Osteoblast (primary cell): ENCODE measurements at regions not wholly inside any gene's neighbourhood (a gene's known extent, or its start where the extent isn't known, plus 50 kb on each side); places are given as distances from the start of the nearest gene placed in this dataset.

Experiments used
- DNase-seq: peaks from one replicate; pipeline ENCODE4 v3.0.0; 2011; ENCODE audit warnings: low spot score, mixed read lengths; ENCODE audit not compliant: insufficient read length; ENCODE audit errors: missing footprints
- H2AFZ ChIP-seq: 2 replicates; pipeline ENCODE4 v1.6.0; 2011; ENCODE audit warnings: mild to moderate bottlenecking, low read length
- H3K27ac ChIP-seq: 2 replicates; pipeline ENCODE4 v1.5.1; 2011; ENCODE audit warnings: mild to moderate bottlenecking, low read depth, low read length, moderate library complexity
- H3K27me3 ChIP-seq: 2 replicates; pipeline ENCODE4 v1.6.0; 2012; ENCODE audit warnings: mild to moderate bottlenecking, control low read depth, inconsistent platforms, low read length, moderate library complexity; ENCODE audit not compliant: insufficient read depth
- H3K36me3 ChIP-seq: 2 replicates; pipeline ENCODE4 v1.5.1; 2011; ENCODE audit warnings: mild to moderate bottlenecking, low read length, control low read depth, moderate library complexity; ENCODE audit not compliant: insufficient read depth
- H3K4me1 ChIP-seq: 2 replicates; pipeline ENCODE4 v1.5.1; 2011; ENCODE audit warnings: mild to moderate bottlenecking, low read length, control low read depth, moderate library complexity; ENCODE audit not compliant: insufficient read depth
- H3K4me2 ChIP-seq: 2 replicates; pipeline ENCODE4 v1.6.0; 2011; ENCODE audit warnings: mild to moderate bottlenecking, low read length; ENCODE audit not compliant: insufficient read depth
- H3K4me3 ChIP-seq: fragments of 200-600 bp; sonication (generic); 3 replicates; pipeline ENCODE4 v1.5.1; 2012; ENCODE audit warnings: mild to moderate bottlenecking, low read length, inconsistent platforms; ENCODE audit not compliant: insufficient read depth
- H3K79me2 ChIP-seq: 2 replicates; pipeline ENCODE4 v1.6.0; 2012; ENCODE audit warnings: mild to moderate bottlenecking, low read length, control low read depth, inconsistent platforms; ENCODE audit not compliant: insufficient read depth
- H3K9me3 ChIP-seq: 2 replicates; pipeline ENCODE4 v1.5.1; 2011; ENCODE audit warnings: low read depth, low read length, control low read depth
- H4K20me1 ChIP-seq: 2 replicates; pipeline ENCODE4 v1.6.0; 2012; ENCODE audit warnings: mild to moderate bottlenecking, low read length, control low read depth; ENCODE audit not compliant: insufficient read depth
- CTCF ChIP-seq: IDR thresholded peaks from 2 replicates; pipeline ENCODE4 v1.5.1; 2011; ENCODE audit warnings: mild to moderate bottlenecking, low read depth, low read length, moderate library complexity; ENCODE audit errors: extremely low read depth

- no peak for DNase-seq
- Histone ChIP-seq H3K79me2 (no peaks in the 10 kb centered on the region), H3K9me3 (no peaks in the 10 kb centered on the region), H3K4me3 (no peak overlapping the region), H4K20me1 (no peaks in the 10 kb centered on the region), H3K4me2 (no peak overlapping the region), H3K27ac (no peak overlapping the region), H3K36me3 (no peaks in the 10 kb centered on the region), H2AFZ (no peak overlapping the region), H3K4me1 (no peaks in the 10 kb centered on the region), H3K27me3 (no peaks in the 10 kb centered on the region)
- no peak for TF ChIP-seq CTCF
These were observed 289.5 kb downstream of the SMARCA1 start for GRCh38 chrX:129233786-129234185.

- no peaks in the 10 kb centered on the region for H3K27me3 ChIP-seq
- no peak overlapping the region for H3K4me2 ChIP-seq
- H3K4me3 ChIP-seq: no peak overlapping the region
- H3K9me3 ChIP-seq: no peaks in the 10 kb centered on the region
- no peak overlapping the region for H3K27ac ChIP-seq
- no peaks in the 10 kb centered on the region for H3K4me1 ChIP-seq
- no peak for TF ChIP-seq CTCF
- DNase-seq: no peak
- no peak overlapping the region for H2AFZ ChIP-seq
- no peaks in the 10 kb centered on the region for H3K79me2 ChIP-seq
- H3K36me3 ChIP-seq: no peaks in the 10 kb centered on the region
- H4K20me1 ChIP-seq: no peaks in the 10 kb centered on the region
These were observed 292.3 kb downstream of the SMARCA1 start for GRCh38 chrX:129230850-129231512.

GRCh38 chrX:129230168-129230567, 293.1 kb downstream of the SMARCA1 start:
- no peaks in the 10 kb centered on the region for H4K20me1 ChIP-seq
- no peak for TF ChIP-seq CTCF
- no peak for DNase-seq
- no peak overlapping the region for H3K27ac ChIP-seq
- no peaks in the 10 kb centered on the region for H3K27me3 ChIP-seq
- H3K9me3 ChIP-seq: no peaks in the 10 kb centered on the region
- no peaks in the 10 kb centered on the region for H3K36me3 ChIP-seq
- H3K4me2 ChIP-seq: no peak overlapping the region
- no peaks in the 10 kb centered on the region for H3K4me1 ChIP-seq
- H3K4me3 ChIP-seq: no peak overlapping the region
- H2AFZ ChIP-seq: no peak overlapping the region
- H3K79me2 ChIP-seq: no peaks in the 10 kb centered on the region

- H3K4me3 ChIP-seq: no peak overlapping the region
- no peak overlapping the region for H2AFZ ChIP-seq
- no peaks in the 10 kb centered on the region for H3K9me3 ChIP-seq
- no peaks in the 10 kb centered on the region for H4K20me1 ChIP-seq
- H3K27me3 ChIP-seq: no peaks in the 10 kb centered on the region
- H3K4me2 ChIP-seq: no peak overlapping the region
- no peaks in the 10 kb centered on the region for H3K4me1 ChIP-seq
- H3K27ac ChIP-seq: no peak overlapping the region
- H3K36me3 ChIP-seq: no peaks in the 10 kb centered on the region
- no peaks in the 10 kb centered on the region for H3K79me2 ChIP-seq
- no peak for TF ChIP-seq CTCF
- no peak for DNase-seq
These were observed 295.9 kb downstream of the SMARCA1 start for GRCh38 chrX:129227366-129227765.
